Mesothelial cell of epicardium (in vitro differentiated cells): ENCODE measurements at regions not wholly inside any gene's neighbourhood (a gene's known extent, or its start where the extent isn't known, plus 50 kb on each side); places are given as distances from the start of the nearest gene placed in this dataset.

Experiments used
- DNase-seq, 2 experiments: peaks; one replicate each; pipeline ENCODE4 v3.0.0; 2021; ENCODE audit warnings: low spot score in 2 of 2; ENCODE audit not compliant: unreplicated experiment in 2 of 2
- H3K27ac Mint-ChIP-seq: 2 replicates; pipeline ENCODE4 v1.8.0; 2021; ENCODE audit warnings: mixed read lengths
- H3K27me3 Mint-ChIP-seq: 2 replicates; pipeline ENCODE4 v1.8.0; 2021; ENCODE audit warnings: low read depth, mixed read lengths
- H3K36me3 Mint-ChIP-seq: 2 replicates; pipeline ENCODE4 v1.8.0; 2021; ENCODE audit warnings: mixed read lengths
- H3K4me1 Mint-ChIP-seq: 2 replicates; pipeline ENCODE4 v1.8.0; 2021; ENCODE audit warnings: mixed read lengths
- H3K4me3 Mint-ChIP-seq: 2 replicates; pipeline ENCODE4 v1.8.0; 2021; ENCODE audit warnings: mild to moderate bottlenecking, moderate library complexity, mixed read lengths
- H3K9me3 Mint-ChIP-seq: 2 replicates; pipeline ENCODE4 v1.8.0; 2021; ENCODE audit warnings: mixed read lengths
- CTCF ChIP-seq: fragments of 200-600 bp; sonication (generic); IDR thresholded peaks from one replicate; pipeline ENCODE4 v1.5.0; 2021; ENCODE audit warnings: antibody characterized with exemption; ENCODE audit not compliant: unreplicated experiment

- no peak for DNase-seq
- Mint-ChIP-seq H3K36me3 (peaks cover 7% of the 10 kb centered on the region), H3K4me1 (peaks cover 3% of the 10 kb centered on the region), H3K27ac (no peak overlapping the region), H3K9me3 (peaks cover 19% of the 10 kb centered on the region), H3K4me3 (no peak overlapping the region), H3K27me3 (no peaks in the 10 kb centered on the region)
- TF ChIP-seq CTCF = no peak
Measured at GRCh38 chr3:104672331-104672730, 694.4 kb upstream of the ALCAM start.

GRCh38 chr3:104673981-104674380, 692.7 kb upstream of the ALCAM start:
- DNase-seq = no peak
- no peak for TF ChIP-seq CTCF
- H3K27me3 Mint-ChIP-seq = no peaks in the 10 kb centered on the region
- H3K27ac Mint-ChIP-seq = no peak overlapping the region
- H3K9me3 Mint-ChIP-seq = peaks cover 22% of the 10 kb centered on the region
- H3K36me3 Mint-ChIP-seq = peaks cover 7% of the 10 kb centered on the region
- H3K4me3 Mint-ChIP-seq = no peak overlapping the region
- peaks cover 3% of the 10 kb centered on the region for H3K4me1 Mint-ChIP-seq

GRCh38 chr3:104676241-104676640, 690.5 kb upstream of the ALCAM start:
- Mint-ChIP-seq H3K36me3 (peaks cover 7% of the 10 kb centered on the region), H3K27me3 (no peaks in the 10 kb centered on the region), H3K4me1 (peaks cover 3% of the 10 kb centered on the region), H3K4me3 (no peak overlapping the region), H3K27ac (no peak overlapping the region), H3K9me3 (peaks cover 42% of the 10 kb centered on the region)
- DNase-seq = no peak
- no peak for TF ChIP-seq CTCF

GRCh38 chr3:104677932-104678331, 688.8 kb upstream of the ALCAM start:
- no peak overlapping the region for H3K4me3 Mint-ChIP-seq
- H3K36me3 Mint-ChIP-seq = peaks cover 7% of the 10 kb centered on the region
- H3K9me3 Mint-ChIP-seq = peaks cover 51% of the 10 kb centered on the region
- DNase-seq = no peak
- TF ChIP-seq CTCF = no peak
- peaks cover 3% of the 10 kb centered on the region for H3K4me1 Mint-ChIP-seq
- H3K27me3 Mint-ChIP-seq = no peaks in the 10 kb centered on the region
- H3K27ac Mint-ChIP-seq = no peak overlapping the region

GRCh38 chr3:104685492-104685891, 681.2 kb upstream of the ALCAM start:
- DNase-seq = no peak
- Mint-ChIP-seq H3K9me3 (peaks cover 21% of the 10 kb centered on the region), H3K36me3 (no peaks in the 10 kb centered on the region), H3K27me3 (no peaks in the 10 kb centered on the region), H3K4me1 (peaks cover 11% of the 10 kb centered on the region), H3K27ac (no peak overlapping the region), H3K4me3 (no peak overlapping the region)
- no peak for TF ChIP-seq CTCF

- H3K4me1 Mint-ChIP-seq = peaks cover 13% of the 10 kb centered on the region
- no peak for DNase-seq
- H3K4me3 Mint-ChIP-seq = no peak overlapping the region
- TF ChIP-seq CTCF = no peak
- H3K27me3 Mint-ChIP-seq = no peaks in the 10 kb centered on the region
- no peaks in the 10 kb centered on the region for H3K36me3 Mint-ChIP-seq
- H3K9me3 Mint-ChIP-seq = peaks cover 14% of the 10 kb centered on the region
- no peak overlapping the region for H3K27ac Mint-ChIP-seq
Measured at GRCh38 chr3:104687362-104687761, 679.3 kb upstream of the ALCAM start.
